ENCODE measurements at regions not wholly inside any gene's neighbourhood (a gene's known extent, or its start where the extent isn't known, plus 50 kb on each side); places are given as distances from the start of the nearest gene placed in this dataset.

DNA sequence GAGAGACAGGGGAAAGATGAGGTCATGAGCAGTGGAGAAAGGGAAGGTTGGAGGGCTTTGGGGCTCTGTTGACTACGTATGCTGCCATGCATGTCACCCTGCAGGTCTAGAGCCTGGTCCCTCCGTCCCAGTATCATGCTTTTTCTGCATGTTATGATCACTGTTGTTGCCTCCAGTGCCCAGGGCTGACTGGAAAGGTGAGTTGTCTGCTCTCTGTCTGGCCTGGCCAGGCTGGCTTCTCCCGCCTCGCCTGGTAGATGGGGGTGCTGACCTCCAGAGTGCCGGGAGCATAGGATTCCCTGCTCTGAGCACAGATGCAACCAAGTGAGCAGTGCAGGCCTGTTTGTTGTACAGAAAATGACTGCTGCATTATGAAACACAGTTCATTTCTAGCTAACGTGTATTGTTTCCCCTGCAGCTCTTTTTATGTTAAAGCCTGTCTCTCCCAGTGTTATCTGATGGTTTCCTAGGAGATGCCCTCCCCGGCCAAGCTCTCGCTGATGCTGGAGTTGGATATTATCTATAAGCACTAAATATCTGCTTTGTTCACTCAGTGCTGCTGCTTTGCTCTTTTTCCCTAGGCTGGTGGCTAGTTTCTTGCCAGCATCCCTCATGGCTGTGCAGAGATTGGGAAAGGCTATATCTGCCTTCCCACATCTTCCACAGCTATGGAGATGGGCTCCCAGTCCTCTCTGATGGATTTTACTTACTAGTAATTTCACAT is 158.2 kb downstream of the TDRD15 start:
- no peak for DNase-seq (ENCODE audit: low spot score)

GRCh38 chr2:21282515-21282898 is 158.7 kb downstream of the TDRD15 start:
- no peak for DNase-seq (ENCODE audit: low spot score)

DNA sequence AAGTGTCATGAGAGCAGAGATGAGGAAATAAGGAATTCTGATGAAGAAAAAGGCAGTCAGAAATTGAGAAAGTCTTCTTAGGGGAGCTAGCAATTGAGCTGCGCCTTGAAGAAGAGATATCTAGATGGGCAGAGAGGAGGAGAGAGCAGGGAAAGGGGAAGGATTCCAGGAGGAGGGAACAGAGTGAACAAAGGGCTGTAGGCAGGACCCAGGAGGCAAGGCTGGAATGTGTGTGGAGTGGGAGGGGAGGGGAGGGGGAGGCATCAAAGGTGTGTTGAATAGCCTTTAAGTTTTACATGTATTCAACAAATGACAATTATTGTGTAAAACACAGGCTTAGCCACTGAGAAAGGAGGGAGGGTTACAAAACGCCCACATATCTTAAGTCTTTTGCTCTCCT is 164.5 kb downstream of the TDRD15 start:
- no peak for DNase-seq (ENCODE audit: low spot score)

DNA sequence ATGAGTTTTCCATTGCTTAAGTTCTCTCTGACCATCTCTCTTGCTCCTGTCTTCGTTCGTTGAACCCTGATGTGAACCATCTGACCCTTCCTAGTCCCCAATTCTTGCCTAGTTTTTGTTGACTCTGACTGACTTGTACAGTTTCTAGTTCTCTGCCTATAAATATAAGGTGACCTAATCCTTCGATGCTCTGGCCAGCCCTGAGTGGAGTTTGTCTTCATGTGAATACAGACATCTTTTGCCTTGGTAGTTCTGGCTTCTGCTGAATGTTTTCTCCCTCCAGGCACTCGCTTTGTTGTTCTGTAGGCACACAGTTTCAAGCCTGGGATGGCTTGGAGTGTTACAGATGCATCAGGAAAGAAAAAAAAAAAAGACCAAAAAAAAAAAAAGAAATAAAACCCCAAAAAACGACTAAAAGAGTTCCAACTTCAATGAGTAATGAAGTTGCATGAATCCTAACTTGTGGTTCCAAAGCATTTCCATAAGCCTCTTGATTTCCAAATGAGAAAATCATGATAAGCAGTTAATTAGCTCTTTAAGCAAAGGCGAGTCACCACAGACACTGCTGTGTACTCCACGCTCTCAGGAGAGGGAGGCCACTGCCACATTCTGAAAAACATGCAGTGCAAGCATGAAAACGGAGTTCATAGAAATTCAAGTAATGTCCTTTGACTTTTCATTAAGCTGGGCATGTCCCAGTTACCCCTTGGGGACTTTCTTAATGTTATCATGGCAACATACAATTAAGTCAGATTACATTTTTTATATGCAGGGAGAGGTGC is 165.2 kb downstream of the TDRD15 start:
- DNase-seq (ENCODE audit: low spot score), result no peak

DNA sequence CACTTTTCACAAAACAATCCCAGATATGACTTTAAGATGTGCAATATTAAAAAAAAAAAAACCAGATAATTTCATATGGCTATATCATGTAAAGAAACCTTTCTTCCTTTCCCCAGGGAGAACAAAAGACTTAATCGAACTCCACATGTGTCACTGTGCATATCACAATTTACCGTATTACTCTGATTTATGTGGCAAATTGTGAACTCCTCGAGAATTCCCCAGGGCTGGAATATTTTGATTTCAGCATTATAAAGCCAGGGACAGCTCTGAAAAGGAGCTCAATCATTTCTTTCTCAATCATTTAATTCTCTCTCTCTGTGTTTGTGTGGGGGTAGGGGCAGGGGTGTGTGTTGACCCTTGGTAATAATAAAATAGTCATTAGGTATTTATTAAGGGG is 165.8 kb downstream of the TDRD15 start:
- no peak for DNase-seq (ENCODE audit: low spot score)

DNA sequence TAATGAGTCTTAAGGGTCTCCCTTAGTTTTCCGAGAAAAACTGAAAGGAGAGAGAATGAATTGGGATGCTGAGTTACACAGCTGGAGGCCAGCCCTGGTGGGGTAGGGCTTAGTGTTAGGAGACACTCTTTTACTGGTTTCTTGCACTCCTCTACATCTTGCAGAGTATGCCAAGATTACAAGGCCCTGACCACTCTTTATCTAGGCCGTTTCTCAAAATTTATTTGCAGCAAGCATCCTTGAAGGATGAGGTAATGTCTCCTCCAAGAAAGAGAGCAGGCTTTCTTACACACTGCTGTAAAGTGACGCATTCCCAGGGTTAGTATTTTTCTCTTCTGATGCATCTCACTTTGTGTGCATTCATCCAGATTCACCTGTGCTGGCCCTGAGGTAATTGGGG is 166.2 kb downstream of the TDRD15 start:
- no peak for DNase-seq (ENCODE audit: low spot score)

GRCh38 chr2:21291426-21291825 is 167.7 kb downstream of the TDRD15 start:
- no peak for DNase-seq (ENCODE audit: low spot score)

DNA sequence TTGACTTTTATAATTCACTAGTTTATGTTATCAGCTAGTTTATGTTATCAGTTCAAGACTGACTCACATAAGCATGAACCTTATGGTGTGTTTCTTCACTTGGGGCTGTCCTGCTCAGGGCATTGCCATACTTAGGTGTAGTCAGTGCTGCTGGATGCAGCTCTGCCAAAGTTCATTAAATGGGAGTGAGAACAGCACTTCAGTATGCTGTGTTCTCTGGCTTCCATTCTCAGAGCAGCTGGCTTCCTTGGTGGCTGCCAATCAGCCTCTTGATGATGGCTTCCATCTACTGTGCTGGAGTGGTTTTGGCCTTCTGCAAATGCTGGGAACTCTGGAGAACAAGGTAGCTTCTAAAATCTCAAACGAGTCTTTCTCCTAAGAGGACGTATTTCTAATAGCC is 170.7 kb downstream of the TDRD15 start:
- DNase-seq (ENCODE audit: low spot score), result no peak

DNA sequence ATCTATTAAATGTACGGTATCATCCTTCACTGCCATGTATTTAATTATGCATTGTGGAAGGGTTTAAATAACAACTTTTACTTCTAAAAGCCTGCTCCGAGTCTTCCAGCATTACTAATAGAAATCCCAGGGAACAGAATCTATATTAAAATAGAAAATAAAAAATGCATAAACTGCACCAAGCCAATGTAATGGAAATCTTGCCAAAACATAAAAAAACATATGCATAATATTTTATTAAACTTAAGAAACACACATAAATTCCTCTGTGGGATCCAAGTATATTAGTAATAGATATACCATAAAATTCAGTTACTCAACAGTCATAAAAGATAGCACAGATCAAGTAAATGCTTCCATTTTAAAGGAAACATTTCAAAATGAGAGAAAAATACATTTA is 175.6 kb downstream of the TDRD15 start:
- no peak for DNase-seq (ENCODE audit: low spot score)

DNA sequence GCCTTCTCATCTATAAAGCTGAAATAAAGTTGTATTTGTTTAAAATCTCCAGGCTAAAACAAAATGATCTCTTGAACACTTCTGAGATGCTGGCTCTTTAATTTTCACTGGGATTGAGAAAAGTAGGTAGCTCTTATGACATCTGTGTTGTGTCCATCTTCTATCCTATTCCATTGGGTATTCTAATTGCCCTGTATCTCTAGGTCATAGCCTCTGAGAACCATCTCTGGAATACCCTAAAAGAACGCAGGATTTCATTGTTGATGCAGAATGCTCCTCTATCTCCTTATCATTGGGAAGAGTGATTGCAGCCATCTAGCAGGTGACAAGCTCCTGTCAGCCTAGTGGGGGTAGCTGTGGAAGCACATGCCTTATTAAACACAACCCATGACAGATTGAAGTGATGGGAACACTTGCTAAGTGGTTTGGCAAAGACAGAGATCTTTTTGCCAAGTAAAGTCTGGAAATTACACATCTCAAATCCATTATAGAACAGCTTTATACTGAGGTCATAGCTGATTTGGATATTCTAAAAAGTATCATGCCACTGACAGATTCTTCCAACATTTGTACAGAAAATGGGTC is 178.2 kb downstream of the TDRD15 start:
- DNase-seq (ENCODE audit: low spot score), result no peak

DNA sequence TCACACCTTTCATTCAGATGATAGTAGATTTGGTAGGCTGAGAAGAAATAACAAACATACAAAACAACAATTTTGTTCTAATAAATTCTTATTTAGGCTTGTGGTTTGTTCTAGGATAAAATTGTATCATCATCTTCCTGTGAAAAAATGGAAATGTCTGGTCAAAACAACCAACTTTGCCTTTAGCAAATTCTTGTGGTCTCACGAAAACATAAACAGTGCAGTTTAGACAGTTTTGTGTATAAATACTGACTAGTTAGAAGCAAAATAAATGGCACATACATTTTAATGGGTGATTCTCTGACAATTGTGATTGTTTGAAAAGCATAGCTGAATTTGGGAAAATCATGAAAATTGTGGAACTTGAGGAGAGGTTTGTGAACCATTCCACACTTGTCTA is 180.1 kb downstream of the TDRD15 start:
- DNase-seq (ENCODE audit: low spot score), result no peak

GRCh38 chr2:21305581-21305980 is 181.8 kb downstream of the TDRD15 start:
- DNase-seq (ENCODE audit: low spot score), result no peak

- no peak for DNase-seq (ENCODE audit: low spot score)
Observed at GRCh38 chr2:21306235-21306634, 182.5 kb downstream of the TDRD15 start.

DNA sequence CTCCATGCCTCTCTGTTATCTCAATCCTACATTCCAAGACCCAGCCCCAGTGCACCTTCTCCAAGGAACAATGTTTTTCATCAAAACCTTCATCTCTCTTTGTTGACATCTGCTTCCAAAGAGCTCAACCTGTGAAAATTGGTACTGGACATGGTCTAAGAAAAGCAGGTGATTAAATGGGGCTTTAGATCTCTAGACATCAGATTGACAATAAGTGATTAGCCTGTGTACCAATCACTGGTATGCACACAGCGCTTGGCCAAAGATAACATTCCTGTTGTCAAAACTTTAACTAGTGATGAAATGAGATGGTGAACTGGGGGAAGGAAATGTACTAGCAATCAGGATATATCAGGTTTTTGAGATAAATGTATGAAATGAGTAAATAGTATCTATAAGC is 183.3 kb downstream of the TDRD15 start:
- no peak for DNase-seq (ENCODE audit: low spot score)

DNA sequence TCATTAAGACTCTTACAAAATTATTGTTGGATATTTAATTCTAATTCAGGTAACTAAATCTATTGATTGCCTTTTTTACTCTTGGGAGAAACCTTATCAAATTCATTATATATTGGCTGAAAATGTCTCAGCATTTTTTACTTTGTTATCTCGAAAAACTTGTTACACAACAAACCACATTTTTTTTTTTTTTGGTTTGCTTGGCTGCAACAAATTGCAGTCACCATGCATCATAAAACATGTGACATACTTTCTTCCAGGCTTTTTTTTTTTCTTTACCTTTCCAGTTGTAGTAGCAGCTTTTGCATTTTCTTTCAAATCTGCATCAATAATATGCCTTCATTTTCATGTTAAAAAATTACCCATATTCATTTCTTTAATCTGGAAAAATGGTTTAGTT is 186.7 kb downstream of the TDRD15 start:
- DNase-seq (ENCODE audit: low spot score), result no peak

DNA sequence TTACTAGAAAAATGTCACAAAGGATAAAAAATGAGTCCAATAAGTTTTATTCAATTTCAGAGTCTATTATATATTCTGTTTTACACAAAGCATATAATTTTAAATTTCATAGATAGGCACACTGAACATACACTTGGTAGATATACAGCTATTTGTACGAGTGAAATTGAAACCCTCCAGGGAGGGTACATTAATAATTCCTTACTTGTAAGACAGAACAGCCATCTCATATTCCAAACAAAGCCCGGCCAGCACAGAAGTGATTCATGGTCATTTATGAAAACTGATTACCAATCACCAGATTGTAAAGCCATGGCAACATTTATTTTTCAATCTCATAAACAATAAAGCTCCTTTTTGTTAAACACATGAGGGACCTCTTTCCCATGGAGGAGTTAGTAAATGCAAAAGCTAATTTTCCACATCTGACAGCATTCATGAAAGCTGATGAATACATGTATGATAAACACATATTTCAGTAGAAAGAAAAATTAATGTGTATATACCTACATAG is 190.6 kb downstream of the TDRD15 start:
- DNase-seq (ENCODE audit: low spot score), result no peak

- DNase-seq (ENCODE audit: low spot score), result peak; percentile 55
Observed at GRCh38 chr2:21317131-21317530, 193.4 kb downstream of the TDRD15 start.

- no peak for DNase-seq (ENCODE audit: low spot score)
Observed at GRCh38 chr2:21318263-21318662, 194.5 kb downstream of the TDRD15 start.

DNA sequence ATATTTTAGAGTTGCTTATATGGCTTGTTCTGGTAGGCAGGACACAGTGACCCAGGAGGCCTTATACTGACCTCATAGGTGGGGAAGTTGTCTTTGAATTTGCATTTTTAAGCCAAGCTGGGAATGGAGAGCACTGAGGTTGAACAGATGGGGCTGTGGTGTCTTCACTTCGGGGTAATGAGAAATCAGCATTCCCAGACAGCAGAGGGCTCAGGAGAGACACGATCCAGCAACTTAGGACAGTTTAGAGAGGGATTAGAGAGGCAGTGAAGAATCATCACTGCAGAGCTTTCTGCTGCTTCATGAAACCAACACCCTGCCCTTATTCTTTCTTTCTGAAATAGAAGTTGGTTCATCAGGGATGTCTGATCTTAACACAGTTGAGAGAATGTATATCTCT is 202.4 kb downstream of the TDRD15 start:
- no peak for DNase-seq (ENCODE audit: low spot score)

DNA sequence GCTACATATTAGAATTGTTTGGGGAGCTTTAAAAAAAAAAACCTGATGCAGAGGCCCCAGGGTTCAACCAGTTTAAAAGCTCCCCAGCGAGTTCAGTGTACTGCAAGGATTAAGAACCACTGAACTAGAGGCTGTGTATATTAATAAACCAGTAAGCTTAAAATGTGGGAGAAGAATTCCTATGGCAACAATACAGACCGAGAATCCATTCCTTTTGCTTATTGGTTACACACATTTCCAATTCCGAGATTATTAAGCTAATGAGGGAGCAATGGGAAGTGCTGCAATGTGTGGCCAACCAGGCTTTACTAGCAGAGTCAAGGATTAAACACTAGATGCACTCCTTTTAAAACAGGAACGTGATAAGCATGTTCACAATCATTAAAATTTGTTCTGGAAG is 204.4 kb downstream of the TDRD15 start:
- no peak for DNase-seq (ENCODE audit: low spot score)

DNA sequence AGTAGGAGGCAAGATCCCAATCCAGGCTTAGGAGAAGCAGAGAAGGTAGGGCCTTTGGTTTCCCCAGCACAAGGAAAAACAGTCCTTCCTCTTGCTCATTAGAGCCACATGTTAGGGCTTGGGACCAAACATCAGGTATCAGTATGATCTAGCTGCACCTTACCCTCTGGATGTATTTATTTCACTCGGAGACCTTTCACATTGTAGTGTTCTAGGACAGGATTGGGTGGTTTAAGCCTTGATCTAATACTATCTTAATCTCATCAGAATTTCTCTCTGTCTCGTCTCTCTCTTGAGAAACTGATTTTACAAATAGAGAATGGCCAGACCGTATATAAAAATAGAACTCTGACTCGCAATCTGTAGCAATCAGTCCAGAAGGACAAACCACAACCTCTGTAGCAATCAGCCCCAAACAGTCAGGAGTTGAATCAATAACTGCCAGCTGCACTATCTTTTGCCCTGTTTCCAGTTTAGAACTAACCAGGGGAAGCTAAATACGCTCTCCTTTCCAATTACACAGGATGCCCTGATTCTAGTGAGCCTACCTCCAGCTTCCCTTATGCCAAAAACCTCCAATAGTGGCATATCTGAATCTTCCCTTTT is 207.1 kb downstream of the TDRD15 start:
- DNase-seq (ENCODE audit: low spot score), result no peak

DNA sequence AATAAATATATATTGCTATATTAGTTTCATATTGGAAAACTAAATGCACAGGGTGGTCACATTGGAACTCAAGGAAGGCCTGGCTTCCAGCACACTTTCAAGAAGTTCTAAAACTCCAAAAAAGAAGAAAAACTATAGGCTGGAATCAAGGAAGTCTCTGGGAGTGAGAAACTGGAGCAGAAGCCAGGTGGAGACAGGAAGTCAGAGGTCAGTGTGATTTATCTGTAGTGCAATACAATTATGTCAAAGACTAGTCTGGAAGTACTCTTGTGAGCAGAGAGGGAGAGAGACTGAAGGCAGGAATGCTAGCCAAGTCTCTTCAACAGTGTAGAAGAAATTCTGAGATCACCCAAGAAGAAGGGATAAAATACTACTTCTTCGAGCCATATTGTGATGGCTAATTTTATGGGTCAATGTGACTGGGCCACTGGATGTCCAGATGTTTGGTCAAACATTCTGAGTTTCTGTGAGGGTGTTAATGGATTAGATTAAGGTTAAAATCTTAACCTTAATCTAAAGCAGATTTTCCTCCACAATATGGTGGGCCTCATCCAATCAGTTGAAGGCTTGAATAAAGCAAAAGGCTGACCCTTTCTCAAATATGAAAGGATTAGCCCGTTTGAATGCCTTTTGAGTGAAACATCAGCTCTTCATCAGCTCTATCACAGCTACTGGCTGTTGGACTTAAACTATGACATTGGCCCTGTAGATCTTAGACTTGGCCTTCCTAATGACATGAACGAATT is 208.0 kb downstream of the TDRD15 start:
- no peak for DNase-seq (ENCODE audit: low spot score)
